GM12864 (cell line): ENCODE measurements at regions not wholly inside any gene's neighbourhood (a gene's known extent, or its start where the extent isn't known, plus 50 kb on each side); places are given as distances from the start of the nearest gene placed in this dataset.
A peak's percentile ranks its signal among the peaks of the same experiment; 100 is the strongest.
"Not testable (repeated sequence)": the region's sequence is repeated elsewhere in the genome, so short reads cannot be mapped to it uniquely, and the experiment has no call there.

Experiments used
- DNase-seq: peaks from one replicate; pipeline ENCODE4 v3.0.0-alpha.2; 2011; ENCODE audit warnings: low read depth
- H3K4me3 ChIP-seq: 2 replicates; pipeline ENCODE4 v1.5.1; 2011; ENCODE audit warnings: mild to moderate bottlenecking, low read depth, low read length, control low read depth
- TF ChIP-seq, protein P1 (sequence below): IDR thresholded peaks from 2 replicates; pipeline ENCODE4 v1.5.1; 2011; ENCODE audit warnings: low read depth, mild to moderate bottlenecking, moderate library complexity, low read length, control low read depth, inconsistent platforms; ENCODE audit errors: missing control alignments

DNA sequence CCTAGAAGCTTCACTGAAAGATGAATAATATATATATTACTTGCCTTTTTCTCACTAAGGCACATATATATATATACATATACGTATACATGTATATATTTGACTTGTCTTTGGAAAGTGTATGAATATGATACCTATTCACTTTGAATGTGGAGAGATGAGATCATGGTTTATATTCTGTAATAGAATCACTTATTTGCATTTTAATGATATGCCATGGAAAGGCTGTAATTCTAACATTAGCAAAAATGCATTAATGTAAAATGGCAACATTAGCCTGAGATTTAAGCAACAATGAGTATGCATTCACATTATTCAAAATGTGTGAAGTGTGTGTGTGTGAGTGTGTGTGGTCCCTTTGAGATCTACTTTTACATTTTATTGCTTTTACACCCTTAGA, 54.5 kb upstream of the PRKD1 start:
- no peak overlapping the region for H3K4me3 ChIP-seq
- no peak for DNase-seq
- TF ChIP-seq, protein P1, sequence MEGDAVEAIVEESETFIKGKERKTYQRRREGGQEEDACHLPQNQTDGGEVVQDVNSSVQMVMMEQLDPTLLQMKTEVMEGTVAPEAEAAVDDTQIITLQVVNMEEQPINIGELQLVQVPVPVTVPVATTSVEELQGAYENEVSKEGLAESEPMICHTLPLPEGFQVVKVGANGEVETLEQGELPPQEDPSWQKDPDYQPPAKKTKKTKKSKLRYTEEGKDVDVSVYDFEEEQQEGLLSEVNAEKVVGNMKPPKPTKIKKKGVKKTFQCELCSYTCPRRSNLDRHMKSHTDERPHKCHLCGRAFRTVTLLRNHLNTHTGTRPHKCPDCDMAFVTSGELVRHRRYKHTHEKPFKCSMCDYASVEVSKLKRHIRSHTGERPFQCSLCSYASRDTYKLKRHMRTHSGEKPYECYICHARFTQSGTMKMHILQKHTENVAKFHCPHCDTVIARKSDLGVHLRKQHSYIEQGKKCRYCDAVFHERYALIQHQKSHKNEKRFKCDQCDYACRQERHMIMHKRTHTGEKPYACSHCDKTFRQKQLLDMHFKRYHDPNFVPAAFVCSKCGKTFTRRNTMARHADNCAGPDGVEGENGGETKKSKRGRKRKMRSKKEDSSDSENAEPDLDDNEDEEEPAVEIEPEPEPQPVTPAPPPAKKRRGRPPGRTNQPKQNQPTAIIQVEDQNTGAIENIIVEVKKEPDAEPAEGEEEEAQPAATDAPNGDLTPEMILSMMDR, result no peak

DNA sequence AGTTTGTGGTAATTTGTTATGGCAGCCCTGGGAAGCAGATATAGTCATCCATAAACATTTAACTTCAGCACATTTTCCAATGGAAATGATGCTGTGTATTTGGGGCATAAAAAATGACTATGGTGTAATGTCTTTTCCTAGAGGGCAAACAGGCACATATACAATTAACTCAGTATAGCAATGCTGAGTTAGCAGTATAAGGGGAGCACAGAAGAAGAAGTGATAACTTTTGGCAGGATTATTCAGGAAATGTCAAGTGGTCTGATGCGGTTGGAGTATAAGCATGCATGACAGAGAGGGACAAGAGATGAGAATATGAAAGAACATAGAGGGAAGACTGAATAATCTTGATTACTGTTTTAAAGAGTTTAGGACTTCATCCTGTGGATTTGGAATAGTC, 55.3 kb upstream of the PRKD1 start:
- TF ChIP-seq, protein P1, result no peak
- DNase-seq, result no peak
- H3K4me3 ChIP-seq, result no peak overlapping the region

DNA sequence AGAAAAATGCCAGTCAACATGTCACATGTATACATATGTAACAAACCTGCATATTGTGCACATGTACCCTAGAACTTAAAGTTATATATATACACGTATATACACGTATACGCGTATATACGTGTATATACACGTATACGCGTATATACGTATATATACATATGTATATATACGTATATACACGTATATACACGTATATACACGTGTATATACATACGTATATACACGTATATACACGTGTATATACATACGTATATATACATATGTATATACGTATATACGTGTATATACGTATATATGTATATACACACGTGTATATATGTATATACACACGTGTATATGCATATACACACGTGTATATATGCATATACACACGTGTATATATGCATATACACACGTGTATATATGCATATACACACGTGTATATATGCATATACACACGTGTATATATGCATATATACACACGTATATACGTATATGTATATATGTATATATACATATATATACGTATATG, 62.8 kb upstream of the PRKD1 start:
- H3K4me3 ChIP-seq, result not testable (repeated sequence)

DNA sequence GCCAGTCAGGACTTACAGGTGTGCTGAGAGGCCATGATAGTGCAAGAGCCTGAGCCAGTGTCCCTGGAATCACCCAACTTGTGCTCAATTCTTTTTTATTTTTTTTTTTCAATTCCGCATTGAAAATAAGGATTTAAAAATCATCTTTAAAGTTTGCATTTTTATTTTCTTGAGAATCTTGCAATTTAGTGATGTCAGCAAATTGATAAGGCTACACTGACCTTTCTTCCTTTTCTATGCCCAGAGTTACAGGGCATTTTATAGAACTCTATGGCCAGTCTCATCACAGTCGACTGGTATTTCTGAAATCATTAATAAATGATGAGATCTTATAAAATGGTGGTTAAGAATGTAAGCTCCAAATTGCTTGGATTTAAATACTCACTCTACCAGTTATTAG, 63.3 kb upstream of the PRKD1 start:
- no peak for DNase-seq
- H3K4me3 ChIP-seq, result no peak overlapping the region
- TF ChIP-seq, protein P1, result no peak

More for the DNA sequence above, 62.8 kb upstream of the PRKD1 start:
- not testable (repeated sequence) for DNase-seq

- DNase-seq, result no peak
- no peak overlapping the region for H3K4me3 ChIP-seq
- TF ChIP-seq, protein P1, result no peak
Observed at GRCh38 chr14:29993143-29993542, 65.5 kb upstream of the PRKD1 start.

GRCh38 chr14:29999013-29999539, 71.4 kb upstream of the PRKD1 start:
- TF ChIP-seq, protein P1, result peak; percentile 5
- no peak for DNase-seq
- H3K4me3 ChIP-seq, result no peak overlapping the region

GRCh38 chr14:30002859-30003258, 75.2 kb upstream of the PRKD1 start:
- TF ChIP-seq, protein P1, result no peak
- no peak for DNase-seq
- H3K4me3 ChIP-seq, result no peak overlapping the region
